GM19372 (cell line): ENCODE measurements at regions not wholly inside any gene's neighbourhood (a gene's known extent, or its start where the extent isn't known, plus 50 kb on each side); places are given as distances from the start of the nearest gene placed in this dataset.

Experiments
- ATAC-seq: cut with Tn5 transposase; IDR thresholded peaks from one replicate; pipeline ENCODE4 v1.9.1; 2021; ENCODE audit warnings: mild to moderate bottlenecking, low read depth, moderate library complexity; ENCODE audit not compliant: unreplicated experiment

DNA sequence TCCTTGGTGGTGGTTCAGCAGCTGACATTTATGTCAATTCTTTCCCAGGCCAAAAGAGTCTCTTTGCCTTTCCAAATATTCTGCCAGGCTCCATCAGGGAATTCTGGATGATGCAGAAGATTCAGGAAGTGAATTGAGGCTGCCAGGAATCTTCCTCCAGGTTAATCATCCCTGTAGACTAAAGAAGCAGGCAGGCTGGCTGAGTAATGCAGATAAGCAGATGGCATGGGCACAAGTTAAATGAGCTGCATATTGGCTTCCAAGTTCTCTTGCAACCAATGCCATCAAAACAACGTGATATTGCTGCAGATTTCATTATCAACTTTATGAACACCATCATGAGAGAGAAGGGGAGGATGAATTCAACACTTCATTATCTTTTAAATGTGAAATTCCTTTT, 324.5 kb downstream of the KCNN2 start:
- no peak for ATAC-seq

DNA sequence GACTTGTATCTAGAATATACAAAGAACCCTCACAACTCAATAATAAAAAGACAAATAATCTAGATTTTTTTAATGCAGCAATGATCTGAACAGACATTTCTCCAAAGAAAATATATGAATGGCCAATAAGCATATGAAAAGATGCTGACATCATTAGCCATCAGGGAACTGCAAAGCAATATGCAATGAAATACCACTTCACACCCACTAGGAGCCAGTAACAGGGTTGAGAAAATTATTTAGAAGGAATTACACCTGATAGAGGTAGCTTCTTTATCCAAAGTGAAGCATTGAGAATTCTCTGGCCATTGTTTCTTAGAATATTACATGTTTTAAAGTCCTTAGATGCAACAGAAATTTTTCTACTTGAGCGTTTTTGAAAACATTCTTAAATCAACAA, 316.9 kb downstream of the KCNN2 start:
- ATAC-seq = no peak

DNA sequence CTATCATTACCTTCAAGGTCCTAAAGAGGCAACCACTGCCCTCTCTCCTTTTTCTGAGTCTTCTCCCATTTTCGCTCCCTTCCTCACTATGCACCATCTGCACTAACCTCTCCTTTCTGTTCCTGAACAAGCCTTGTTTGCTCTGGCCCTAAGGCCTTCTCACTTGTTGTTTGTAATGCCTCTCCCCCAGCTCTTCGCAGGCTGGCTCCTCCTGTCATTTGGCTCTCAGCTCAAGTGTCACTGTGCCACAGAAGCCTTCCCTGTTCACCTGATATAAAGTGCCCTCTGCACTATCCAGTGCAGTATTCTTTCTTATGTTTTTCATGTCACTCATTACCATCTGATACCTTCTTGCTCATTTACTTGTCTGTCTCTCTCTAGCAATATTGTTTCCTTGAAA, 303.7 kb downstream of the KCNN2 start:
- no peak for ATAC-seq

DNA sequence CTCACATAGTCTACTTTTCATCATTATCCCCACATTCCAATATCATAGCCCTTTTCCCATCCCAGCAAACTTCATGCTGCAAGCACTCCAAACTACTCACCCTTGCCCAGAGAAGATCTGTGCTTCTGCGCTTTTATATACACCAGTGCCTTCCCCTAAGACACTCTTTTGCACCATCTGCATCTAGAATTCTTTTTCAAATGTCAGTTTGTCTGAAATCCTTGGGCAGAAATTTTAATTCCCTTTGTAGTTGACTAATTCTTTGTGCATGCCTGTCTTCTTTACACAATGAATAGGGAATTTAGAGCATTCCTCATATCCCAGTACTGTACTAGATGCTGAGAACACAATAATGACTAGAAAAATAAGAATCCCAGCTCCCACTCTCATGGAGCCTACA, 298.9 kb downstream of the KCNN2 start:
- ATAC-seq = no peak

DNA sequence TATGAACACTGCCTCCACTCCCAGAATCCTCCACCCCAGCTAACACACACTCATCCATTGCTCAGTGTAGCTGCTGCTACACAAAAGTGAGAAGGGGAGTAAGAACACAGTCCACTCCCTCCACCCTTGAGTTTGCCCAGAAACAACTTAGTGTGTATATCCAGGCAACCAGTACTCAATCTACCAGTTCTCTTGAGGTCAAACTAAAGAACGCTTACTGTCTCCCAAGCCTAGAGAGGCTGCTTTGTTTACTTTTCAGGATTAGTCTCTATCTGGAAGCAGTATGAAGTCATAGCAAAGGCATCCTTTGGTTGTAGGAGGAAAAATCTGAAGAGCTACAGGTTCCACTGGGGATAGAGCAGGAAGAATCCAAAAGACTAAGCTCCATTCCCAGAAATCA, 296.3 kb downstream of the KCNN2 start:
- no peak for ATAC-seq

DNA sequence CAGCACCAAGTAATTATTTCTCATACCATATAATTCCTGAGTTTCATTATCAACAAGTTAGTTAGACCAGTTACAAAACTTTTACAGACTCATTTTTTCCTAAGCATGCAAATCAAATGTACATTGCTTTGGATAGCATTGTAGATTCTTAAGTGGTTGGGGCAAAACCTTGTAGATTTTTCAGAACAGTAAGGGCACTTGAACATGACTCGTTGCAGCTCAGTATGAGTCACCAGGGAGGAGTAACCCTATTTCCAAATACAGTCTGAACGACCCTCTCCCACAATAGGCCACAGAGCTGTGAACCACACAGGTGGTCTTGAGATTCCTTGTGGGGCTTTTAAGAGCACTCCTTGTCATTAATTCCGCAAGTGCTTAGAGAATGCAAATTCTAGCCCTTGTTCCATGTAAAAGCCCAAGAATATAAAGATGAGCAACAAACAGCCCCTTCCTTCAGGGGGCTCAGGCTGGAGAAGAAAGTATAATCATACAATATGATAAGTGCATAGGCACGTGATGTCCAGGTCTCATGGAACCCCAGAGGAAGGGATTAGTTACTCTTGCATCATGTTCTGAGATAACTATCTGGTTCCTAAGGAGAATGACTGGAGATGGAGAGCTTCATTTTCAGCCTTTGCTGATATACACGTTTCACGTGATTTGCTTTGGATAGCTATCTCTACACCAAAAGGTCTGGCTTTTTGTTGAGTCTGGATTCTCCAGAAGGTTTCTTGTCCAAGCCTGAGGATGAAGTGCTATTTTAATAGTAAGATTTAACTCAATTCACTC, 295.7 kb downstream of the KCNN2 start:
- ATAC-seq = no peak

DNA sequence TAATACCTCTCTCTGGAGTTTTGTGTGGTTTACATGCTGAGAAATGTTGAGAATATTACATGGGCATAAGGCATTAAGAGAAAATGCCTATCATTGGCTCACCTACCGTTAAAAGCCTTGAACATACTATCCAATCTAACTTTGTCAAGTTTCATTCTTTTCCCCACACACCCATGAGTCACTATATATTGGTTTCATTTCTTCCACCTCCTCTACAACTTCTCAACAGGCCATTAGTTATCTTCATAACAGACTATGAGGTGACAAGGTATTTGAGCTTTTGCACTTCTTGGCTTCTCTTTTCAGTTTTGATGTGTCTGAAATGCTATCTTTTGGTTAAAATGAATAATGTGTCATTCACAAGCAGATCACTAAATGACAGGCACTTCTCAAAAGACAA, 288.0 kb downstream of the KCNN2 start:
- ATAC-seq = no peak

DNA sequence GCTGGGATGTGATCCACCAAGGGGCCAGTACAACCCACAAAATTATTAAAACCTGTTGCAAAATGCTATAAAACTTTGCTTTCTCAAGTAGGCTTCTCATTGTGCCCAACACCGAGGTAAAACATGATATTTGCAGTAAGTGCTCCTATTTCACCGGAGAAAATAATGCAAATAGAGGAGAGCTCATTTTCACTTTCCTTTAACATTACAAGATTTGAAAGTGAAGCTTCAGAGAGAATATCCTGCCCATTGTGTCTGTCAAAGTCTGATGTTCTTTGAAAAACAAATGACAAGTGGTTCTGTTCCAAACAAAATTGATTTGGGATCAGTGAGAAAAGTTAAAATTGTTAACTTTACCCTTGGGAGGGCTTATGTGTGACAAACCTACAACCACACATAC, 287.1 kb downstream of the KCNN2 start:
- ATAC-seq = no peak

DNA sequence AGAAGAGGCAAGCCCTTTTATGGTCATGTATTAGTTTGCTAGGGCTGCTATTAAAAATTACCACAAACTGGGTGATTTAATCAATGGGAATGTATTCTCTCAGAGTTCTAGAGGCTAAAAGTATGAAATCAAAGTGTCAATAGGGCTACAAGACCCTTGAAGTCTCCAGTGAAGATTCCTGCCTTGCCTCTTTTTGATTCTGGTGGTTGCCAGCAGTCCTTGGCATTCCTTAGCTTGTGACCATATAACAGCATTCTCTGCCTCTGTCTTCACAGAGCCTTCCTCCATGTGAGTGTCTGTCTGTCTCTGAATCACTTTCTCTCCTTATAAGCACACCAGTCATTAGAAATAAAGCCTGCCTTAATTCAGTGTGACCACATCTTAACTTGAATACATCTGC, 282.7 kb downstream of the KCNN2 start:
- no peak for ATAC-seq

DNA sequence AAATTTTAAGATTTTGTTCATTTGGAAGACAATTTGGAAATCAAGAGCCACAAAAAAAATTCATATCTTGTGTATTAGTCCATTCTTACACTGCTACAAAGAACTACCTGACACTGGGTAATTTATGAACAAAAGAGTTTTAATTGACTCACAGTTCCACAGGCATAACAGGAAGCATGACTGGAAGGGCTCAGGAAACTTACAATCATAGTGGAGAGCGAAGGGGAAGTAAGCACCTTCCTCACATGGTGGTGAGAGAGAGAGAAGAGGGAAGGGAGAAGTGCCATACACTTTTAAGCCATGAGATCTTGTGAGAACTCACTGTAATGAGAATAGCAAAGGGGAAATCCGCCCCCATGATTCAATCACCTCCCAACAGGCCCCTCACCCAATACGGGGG, 274.4 kb downstream of the KCNN2 start:
- no peak for ATAC-seq

DNA sequence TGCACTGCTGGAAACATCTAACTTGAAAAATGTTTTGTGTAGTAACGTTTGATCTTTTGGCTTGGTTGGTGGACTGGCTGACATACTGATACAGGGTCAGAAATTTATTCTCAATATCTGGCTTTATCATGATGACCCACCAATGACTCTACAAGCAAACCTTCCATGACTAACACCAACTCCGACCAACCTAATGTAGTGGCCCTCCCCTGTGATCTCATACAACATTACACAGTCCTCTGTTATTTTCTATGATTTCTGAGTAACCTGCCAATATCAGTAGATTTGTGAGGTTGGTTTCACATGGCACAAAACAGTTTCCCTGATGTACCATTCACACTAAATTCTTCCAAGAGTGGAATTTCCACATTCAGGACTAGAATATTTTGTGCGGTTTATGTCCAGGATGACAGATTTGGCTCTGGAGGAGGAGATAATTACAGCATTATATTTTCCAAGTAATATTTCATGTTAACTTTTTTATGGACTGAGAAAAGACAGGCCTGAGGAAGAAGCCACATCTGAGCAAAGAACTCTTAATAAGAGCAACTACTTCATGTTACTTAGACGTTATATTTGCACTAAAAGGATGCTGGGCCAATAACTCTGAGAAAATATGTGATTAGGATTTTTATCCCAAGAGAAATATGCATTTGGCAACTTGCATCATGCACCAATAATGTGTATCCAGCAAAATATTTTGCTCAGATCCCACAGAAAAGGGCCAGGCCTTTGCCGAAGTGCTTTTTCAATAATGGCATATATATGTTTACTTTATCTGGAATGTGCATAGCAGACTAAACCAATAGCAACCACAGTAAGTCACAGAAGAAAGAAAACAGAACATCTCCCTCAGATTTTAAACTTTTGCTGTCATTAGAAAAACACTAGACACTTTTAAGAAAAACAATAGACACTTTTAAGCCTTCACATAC, 273.4 kb downstream of the KCNN2 start:
- no peak for ATAC-seq

DNA sequence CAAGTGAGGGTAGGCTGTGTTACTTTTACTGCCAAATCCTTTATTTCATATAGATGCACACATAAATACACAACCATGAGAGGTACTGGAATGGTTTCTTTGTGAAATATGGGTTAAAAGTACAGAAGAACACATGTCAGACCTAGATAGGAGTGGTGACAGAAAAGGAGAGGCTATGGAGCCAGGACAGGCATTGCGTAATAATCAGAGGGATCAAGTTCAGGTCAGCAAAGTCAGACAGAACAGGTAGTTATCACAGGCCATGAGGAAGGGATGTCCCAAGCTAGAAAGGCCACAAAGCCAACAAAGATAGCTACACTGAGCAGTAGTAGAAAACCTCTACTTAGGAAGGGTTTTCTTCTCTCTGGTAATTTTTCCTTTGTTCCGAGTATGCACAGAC, 272.6 kb downstream of the KCNN2 start:
- ATAC-seq = no peak

DNA sequence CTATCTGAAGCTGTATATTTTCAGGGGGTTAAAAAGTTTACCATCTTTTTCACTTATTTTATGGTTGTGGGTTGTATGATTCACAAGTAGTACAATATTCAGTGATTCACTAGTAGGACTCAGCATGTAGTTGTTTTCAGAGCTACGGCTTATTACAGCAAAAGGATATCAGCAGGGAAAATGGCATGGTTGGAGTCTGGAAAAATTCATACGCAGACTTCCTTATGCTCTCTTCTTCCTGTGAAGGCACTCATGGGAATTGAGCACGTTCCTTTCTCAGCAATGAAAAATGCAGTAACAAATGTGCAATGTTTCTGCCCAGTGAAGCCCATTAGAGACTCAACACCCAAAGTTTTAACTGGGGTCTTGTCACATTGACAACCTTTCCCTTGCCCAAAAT, 250.5 kb downstream of the KCNN2 start:
- ATAC-seq = no peak

DNA sequence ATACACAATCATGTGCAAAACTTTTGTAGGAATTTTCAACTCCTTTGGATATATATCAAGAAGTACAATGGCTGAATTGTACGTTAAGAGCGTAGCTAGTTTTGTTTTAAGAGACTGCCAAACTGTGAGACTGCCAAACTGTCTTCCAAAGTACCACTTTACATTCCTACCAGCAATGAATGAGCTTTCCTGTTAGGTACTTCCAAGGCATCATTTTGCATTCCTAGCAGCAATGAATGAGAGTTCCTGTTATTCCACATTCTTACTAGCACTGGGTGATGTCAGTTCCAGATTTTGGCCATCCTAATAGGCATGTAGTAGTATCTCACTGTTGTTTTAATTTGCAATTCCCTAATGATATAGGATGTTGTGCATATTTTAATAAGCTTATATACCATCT, 219.3 kb downstream of the KCNN2 start:
- ATAC-seq = no peak

DNA sequence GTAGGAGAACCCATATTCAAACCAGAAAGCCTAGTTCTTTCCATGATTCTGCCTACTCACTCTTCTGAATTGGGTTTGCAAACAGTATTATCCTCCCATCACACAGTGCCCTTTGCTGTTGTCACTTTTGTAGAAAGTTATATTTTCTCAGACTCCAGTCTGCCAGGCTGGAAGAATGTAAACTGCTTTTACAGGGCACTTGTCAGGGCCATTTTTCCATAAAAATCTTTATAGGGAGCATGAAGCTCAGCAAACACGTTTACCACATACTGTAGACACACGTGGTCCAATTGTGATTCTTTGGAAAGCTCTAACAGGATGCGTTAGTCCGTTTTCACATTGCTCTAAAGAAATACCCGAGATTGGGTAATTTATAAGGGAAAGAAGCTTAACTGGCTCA, 204.0 kb downstream of the KCNN2 start:
- no peak for ATAC-seq

DNA sequence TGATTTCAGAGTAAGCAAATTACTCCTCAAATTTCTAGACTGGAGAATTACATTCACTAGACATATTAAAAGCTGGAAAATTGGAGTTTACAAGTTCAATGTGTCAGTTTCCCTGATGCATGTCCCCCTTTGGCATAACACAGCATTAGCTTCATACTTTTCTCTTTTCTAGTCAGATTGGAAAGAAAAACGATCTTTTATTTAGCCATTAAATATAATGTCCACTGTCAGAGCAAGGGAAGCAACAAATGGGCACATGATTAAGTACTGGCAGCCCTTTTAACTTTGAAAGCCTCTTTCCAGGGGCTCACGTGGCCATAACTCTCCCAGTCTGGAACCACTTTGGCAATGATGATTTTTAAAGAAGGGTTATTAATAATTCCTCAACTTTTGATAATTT, 203.3 kb downstream of the KCNN2 start:
- ATAC-seq = no peak

DNA sequence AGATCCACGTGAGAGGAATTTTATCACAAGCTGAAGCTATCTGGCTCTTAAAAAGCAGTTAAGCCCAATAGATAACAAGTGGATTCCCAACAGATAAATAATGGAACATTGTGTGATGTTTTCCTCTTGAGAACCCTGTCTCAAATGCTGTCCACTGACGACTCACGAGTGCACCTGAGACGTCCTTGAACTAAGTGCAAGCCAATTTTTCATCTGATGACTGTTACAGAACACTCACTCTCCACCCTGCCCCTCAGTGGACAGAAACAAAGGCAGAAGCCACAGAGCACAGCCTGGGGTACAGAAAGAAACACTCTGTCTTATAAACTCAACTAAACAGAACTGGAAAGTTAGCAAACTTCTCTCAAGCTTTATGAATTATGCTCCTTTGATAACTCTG, 199.5 kb downstream of the KCNN2 start:
- ATAC-seq = no peak
